ENCODE measurements at regions not wholly inside any gene's neighbourhood (a gene's known extent, or its start where the extent isn't known, plus 50 kb on each side); places are given as distances from the start of the nearest gene placed in this dataset.

DNA sequence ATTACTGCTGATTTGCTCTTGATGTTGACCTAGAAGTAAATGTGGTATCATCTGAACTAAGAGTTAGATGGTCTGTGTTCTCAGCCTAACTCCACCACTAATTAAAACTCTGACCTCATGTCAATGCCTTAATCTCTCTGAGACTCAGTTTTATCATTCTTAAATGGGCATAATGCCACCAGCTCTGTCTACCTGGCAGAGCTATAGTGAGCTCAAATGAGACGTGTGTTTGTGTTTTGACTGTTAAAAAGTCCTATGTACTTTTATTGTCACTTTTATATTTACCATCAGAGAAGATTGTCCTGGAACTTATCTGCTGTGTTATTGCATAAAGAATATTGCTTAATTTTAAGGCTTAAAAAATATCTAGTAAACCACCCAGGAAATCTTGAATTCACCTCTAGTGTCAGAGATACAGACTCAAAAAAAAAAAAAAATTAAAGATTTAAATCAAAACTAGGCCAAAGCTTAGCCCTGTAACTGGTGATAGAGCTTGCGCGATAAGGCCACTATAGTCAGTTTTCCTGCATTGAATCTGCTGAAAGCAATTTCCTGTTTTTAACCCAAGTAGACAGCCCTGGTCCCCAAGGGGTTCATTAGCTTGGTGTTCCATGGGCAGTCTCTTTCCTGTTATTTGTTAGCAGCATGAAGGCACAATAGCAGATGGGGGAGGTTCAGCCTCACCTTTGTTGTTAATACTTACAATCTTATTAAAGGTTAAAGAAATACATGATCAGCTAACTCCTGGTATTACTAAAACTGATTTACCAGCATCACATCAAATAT lies 261.8 kb downstream of the ATP23 start:
- no peak for DNase-seq

GRCh38 chr12:58204071-58204470 lies 262.7 kb downstream of the ATP23 start:
- no peak for DNase-seq

- no peak for DNase-seq
Measured at GRCh38 chr12:58206876-58207275, 265.5 kb downstream of the ATP23 start.

DNA sequence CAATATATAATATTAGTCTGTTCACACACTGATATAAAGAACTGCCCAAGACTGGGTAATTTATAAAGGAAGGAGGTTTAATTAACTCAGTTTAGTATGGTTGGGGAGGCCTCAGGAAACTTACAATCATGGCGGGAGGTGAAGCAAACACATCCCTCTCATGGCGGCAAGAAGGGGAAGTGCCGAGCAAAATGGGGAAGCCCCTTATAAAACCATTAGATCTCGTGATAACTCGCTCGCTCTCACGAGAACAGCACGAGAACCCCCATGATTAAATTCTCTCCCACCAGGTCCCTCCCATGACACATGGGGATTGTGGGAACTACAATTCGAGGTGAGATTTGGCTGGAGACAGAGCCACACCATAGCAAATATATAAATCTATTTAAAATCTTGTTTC lies 269.8 kb downstream of the ATP23 start:
- no peak for DNase-seq

DNA sequence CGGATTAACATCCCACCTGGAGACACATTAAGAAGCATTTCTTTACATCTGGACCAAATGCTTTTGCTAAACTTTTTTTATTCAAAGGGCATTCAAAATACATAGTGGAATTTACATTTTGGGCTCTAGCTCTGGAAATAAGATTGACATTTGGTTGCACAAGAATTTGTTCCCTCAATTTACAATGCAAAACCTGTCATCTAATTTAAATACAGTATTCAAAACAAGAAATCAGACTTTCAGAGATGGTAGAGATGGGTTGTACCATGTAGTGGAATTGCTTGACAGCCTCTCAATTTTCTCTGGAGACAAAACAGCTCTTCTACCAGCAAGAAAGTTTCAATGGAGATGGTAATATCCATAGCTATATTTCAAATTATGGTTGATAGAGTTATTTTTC lies 275.8 kb downstream of the ATP23 start:
- no peak for DNase-seq

- no peak for DNase-seq
Measured at GRCh38 chr12:58224536-58225105, 283.3 kb downstream of the ATP23 start.

- DNase-seq: no peak
Measured at GRCh38 chr12:58225203-58225877, 284.0 kb downstream of the ATP23 start.

DNA sequence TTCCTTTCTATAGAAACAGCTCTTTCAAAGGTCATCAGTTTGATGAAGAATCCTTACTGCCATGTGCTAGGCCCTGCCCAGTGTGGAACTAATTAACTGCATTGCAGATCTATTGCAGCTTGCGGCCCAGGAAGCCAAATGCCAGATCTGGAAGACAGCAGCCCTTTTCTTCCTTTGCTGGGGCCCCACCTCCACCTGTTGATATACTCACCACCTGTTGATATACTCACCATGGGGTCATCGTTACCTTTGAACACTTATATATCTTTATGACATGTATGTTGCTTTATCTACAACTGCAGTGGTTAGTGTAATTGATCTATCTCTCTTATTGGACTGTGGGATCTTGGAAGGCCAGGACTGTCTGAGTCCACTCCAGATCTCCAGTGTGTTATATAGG lies 292.5 kb downstream of the ATP23 start:
- DNase-seq: no peak

DNA sequence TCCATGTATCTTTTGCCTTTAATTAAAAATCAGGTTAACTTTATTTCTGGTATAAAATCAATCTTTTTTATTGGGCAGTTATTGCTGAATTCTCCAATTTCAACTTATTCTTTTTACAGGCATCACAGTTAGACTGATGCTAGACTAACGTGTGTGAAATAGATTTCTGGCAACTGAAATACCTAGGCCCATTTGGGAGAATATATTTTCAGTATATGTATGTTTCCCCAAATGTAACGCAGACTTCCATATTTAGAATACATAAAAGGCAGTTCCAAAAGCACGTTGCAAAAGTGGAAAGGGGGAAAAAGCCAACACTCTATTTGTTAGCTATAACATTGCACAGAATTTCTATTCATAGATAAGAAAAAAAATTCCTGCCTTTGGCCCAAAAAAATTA lies 297.0 kb downstream of the ATP23 start:
- no peak for DNase-seq

- no peak for DNase-seq
Measured at GRCh38 chr12:58241099-58241498, 299.7 kb downstream of the ATP23 start.

DNA sequence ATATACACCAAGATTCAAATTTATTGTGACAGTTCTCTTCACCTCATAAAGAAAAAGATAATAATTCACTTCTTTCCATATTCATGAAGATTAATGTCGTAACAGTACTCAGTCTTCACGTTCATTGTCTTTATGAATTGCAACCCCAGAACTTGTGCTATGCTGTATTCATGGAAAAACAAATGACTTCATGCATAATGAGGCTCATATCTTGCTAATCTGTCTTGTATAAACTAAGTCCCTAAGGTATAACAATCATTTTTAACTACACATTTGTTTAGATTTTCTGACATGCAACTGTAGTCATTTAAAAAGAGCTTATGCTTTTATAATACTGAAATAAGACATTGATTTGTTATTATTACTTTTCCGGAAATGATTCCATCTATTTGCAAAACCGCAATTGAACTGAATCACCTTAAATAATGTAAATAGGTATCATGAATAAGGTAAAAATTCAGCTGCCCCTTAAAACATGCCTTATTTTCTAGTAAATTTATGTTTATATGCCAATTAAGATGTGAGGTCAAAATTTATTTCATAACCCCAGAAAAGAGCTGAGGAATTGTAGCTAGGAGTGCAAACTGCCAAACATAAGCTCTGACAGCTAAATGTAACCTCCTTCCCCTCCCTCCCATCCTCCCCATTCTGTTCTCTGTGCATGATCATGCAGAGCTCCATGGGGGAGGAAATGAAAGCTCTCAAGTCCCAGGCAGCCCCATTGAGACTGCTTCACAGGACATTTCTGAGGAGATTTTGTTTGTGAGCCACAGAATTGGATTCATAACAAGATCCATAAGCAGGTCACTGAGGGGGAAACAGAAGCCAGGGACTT lies 301.6 kb downstream of the ATP23 start:
- DNase-seq: no peak

- no peak for DNase-seq
Measured at GRCh38 chr12:58247633-58248032, 306.3 kb downstream of the ATP23 start.

- no peak for DNase-seq
Measured at GRCh38 chr12:58248599-58248998, 307.2 kb downstream of the ATP23 start.

DNA sequence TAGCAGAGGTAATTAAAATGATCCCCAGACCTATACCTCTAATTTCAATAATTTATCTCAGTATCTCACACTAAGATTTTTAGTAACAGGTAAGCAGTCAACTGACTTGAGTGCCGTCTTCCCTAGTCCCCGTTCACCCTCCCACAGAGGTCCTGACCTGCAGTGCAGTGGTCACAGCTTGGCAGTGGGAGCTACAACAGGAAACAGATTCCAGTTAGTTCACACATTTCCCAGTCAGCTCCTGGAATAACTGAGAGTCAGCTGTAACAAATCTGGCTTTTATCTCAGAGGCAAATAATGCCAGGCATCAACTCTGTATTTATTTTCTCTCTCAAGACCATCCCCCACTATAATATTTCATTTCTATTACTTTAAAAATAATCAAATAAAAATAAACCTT lies 308.2 kb downstream of the ATP23 start:
- no peak for DNase-seq

DNA sequence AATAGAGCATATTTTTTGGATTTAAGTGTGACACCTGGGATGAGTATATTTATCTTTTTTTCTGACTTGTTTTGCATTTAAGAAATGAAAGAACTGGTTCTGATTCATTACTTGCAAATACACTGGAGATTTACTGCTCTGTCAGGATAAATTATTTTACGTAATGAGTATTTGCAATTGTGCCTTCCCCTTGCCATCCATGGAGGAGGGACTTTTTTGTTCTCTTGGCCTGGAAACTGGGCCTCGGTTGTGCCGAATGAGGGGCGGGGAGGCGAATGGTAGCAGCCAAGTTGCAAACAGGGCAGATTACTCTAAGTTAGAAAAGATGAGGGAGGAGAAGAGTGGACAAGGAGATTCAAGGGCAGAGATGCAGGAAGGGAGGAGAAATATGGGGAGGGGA lies 308.7 kb downstream of the ATP23 start:
- DNase-seq: no peak

DNA sequence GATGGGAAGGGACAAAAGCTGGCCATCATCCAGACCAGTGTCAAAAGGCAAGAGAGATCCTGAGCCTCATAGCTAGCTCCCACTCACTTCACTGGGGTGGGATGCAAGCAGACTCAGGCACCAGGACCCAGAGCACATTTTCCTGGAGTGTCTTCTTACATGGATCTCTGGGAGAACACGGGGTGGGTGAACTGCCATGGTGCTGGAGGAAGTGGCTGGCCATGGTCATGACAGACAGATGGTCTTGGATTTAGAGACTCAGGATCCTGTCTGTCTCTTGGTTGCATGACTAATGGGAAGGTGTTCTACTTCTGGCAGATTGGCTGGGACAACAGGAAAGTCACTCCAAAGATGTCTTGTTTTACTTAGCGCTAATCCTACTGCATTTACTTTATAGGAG lies 311.5 kb downstream of the ATP23 start:
- no peak for DNase-seq

DNA sequence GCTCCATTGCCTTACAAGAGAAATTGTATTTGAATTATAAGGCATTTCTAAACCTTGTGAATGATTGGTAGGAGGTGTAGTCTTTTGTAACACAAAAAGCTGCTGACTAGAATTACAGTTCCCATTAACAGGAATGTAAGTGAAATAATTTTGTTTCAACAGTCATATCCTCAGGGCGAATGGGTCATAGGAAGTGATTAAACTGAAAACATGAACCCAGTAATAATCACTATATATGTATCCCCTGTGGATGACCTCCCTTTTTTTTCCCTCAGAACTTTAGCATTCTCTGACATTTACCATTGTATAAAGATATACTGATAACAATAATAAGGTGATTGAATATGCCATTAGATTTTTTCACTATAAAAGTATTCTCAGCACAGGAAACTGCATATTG lies 312.3 kb downstream of the ATP23 start:
- no peak for DNase-seq

DNA sequence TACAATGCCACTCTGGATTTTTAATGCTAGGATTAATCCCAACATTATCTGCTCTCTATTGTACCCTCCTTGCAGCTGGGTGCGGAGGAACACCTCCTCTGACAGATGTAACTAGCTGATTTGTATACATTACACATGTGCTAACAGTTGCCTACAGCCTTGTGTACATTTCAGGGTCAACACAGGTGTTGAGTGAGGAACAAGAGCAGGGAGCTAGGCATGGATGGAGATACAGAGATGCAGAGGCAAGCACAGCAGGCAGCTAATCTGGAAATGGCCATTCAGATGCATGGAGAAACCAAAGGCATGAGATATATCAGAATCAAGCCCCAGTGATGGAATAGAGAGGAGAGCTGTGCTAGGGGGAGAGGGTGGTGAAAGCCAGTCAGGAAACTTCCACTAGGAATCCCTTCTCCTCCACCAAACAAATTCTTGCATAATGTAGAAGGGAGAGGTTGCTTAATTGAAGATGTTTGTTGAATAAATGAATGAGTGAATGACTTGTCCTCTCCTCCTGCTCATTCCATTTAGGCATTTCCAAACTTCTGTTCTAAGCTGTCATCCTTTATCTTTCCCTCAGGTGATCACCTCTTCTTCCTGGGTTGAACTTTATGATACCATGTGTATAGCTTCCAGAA lies 313.2 kb downstream of the ATP23 start:
- no peak for DNase-seq

DNA sequence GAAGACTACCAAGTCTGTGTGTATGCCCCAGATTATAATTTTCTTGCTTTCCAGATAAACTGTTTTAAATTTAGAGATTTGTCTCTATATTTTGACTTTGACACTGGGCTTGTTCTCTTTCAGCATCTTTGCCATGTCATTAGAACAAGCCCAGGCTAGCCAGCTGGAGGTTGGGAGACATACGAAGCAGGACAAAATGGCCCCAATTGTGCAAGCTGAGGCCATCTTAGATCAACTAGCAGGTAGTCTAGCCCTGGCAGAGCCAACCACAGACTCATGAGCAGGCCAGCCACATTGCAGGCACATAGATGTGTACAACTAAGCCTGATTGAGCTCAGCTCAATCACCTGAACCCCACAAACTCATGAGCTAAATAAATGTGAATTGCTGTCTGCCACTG lies 321.4 kb downstream of the ATP23 start:
- no peak for DNase-seq

GRCh38 chr12:58263816-58264215 lies 322.4 kb downstream of the ATP23 start:
- no peak for DNase-seq

DNA sequence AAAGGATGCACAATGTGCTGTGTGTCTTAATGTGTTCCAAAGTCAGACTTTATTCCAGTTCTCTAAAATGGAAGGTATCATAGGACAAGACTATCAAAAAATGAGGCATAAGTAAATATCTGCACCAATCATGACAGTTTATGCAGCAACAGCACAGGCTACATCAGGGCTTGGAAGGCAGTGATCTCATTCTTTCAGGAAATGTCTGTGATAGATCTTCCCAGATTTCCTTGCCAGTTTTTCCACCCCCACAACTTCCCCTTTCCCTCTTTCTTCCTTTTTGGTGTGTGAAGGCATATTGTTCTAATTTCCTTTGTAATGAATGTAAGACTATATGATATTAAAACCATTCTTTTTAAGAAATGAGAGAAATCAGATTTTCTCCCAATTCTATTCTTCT lies 326.7 kb downstream of the ATP23 start:
- no peak for DNase-seq

DNA sequence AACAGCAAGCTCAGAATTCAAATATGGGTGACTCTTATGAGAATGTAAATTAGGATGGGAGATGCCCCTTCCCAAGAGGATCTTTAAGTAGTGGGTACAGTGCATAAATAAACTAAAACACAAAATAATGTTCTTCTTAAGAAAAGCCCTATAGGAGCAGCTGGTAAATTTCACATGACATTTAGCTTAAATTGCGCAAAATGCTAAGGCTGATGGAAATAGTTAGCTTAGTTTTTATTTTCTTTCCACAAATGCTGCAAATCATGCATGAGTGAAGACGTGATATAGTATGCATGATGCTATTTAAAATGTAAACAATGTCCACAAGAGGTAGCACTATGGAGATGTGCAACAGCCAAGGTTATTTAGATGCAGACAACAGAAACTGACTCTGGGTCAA lies 328.1 kb downstream of the ATP23 start:
- DNase-seq: no peak

Measured in stimulated activated naive CD4-positive, alpha-beta T cell (primary cell).